ENCODE measurements at regions not wholly inside any gene's neighbourhood (a gene's known extent, or its start where the extent isn't known, plus 50 kb on each side); places are given as distances from the start of the nearest gene placed in this dataset.
"Not testable (repeated sequence)": the region's sequence is repeated elsewhere in the genome, so short reads cannot be mapped to it uniquely, and the experiment has no call there.

GRCh38 chr3:130800829-130801228 lies 54.2 kb upstream of the PIK3R4 start:
- DNase-seq (ENCODE audit: low spot score): no peak

GRCh38 chr3:130801473-130801872 lies 54.8 kb upstream of the PIK3R4 start:
- no peak for DNase-seq (ENCODE audit: low spot score)

- DNase-seq (ENCODE audit: low spot score): no peak
Measured at GRCh38 chr3:130811557-130811956, 64.9 kb upstream of the PIK3R4 start.

GRCh38 chr3:130814691-130815472 lies 68.3 kb upstream of the PIK3R4 start:
- DNase-seq (ENCODE audit: low spot score): no peak

- DNase-seq (ENCODE audit: low spot score): no peak
Measured at GRCh38 chr3:130816561-130817445, 70.2 kb upstream of the PIK3R4 start.

GRCh38 chr3:130818066-130818465 lies 71.4 kb upstream of the PIK3R4 start:
- DNase-seq (ENCODE audit: low spot score): not testable (repeated sequence)

GRCh38 chr3:130820976-130821375 lies 72.9 kb upstream of the ATP2C1 start:
- DNase-seq (ENCODE audit: low spot score): no peak

- DNase-seq (ENCODE audit: low spot score): no peak
Measured at GRCh38 chr3:130821806-130822205, 72.1 kb upstream of the ATP2C1 start.

GRCh38 chr3:130823241-130823884 lies 70.5 kb upstream of the ATP2C1 start:
- no peak for DNase-seq (ENCODE audit: low spot score)

GRCh38 chr3:130823996-130824395 lies 69.9 kb upstream of the ATP2C1 start:
- DNase-seq (ENCODE audit: low spot score): no peak

GRCh38 chr3:130825762-130826299 lies 68.1 kb upstream of the ATP2C1 start:
- DNase-seq (ENCODE audit: low spot score): no peak

GRCh38 chr3:130826516-130827182 lies 67.2 kb upstream of the ATP2C1 start:
- no peak for DNase-seq (ENCODE audit: low spot score)

GRCh38 chr3:130827486-130827885 lies 66.4 kb upstream of the ATP2C1 start:
- no peak for DNase-seq (ENCODE audit: low spot score)

GRCh38 chr3:130828948-130829947 lies 64.6 kb upstream of the ATP2C1 start:
- DNase-seq (ENCODE audit: low spot score): no peak

GRCh38 chr3:130831719-130832400 lies 62.0 kb upstream of the ATP2C1 start:
- DNase-seq (ENCODE audit: low spot score): peak; percentile 43

GRCh38 chr3:130832401-130832746 lies 61.5 kb upstream of the ATP2C1 start:
- DNase-seq (ENCODE audit: low spot score): not testable (repeated sequence)

GRCh38 chr3:130834476-130834875 lies 59.4 kb upstream of the ATP2C1 start:
- peak; percentile 51 for DNase-seq (ENCODE audit: low spot score)

- DNase-seq (ENCODE audit: low spot score): peak; percentile 20
Measured at GRCh38 chr3:130835483-130835882, 58.4 kb upstream of the ATP2C1 start.

- DNase-seq (ENCODE audit: low spot score): no peak
Measured at GRCh38 chr3:130838898-130839600, 54.8 kb upstream of the ATP2C1 start.

Measured in mucosa of gallbladder (tissue), 1 donor.